Hepatocyte (in vitro differentiated cells): ENCODE measurements at regions not wholly inside any gene's neighbourhood (a gene's known extent, or its start where the extent isn't known, plus 50 kb on each side); places are given as distances from the start of the nearest gene placed in this dataset.

ENCODE experiments used
- EZH2 ChIP-seq: fragments of 200-600 bp; sonication (generic); IDR thresholded peaks from 2 replicates; pipeline ENCODE4 v1.6.1; 2016; ENCODE audit warnings: antibody characterized with exemption, mild to moderate bottlenecking, borderline replicate concordance
- EZH2phosphoT487 ChIP-seq: fragments of 200-600 bp; sonication (generic); IDR thresholded peaks from one replicate; pipeline ENCODE4 v1.6.1; 2018; ENCODE audit warnings: antibody characterized with exemption, mild to moderate bottlenecking, low read depth, moderate library complexity; ENCODE audit not compliant: unreplicated experiment, severe bottlenecking
- TF ChIP-seq, protein P1 (sequence below): fragments of 200-600 bp; sonication (generic); IDR thresholded peaks from 2 replicates; pipeline ENCODE4 v1.5.1; 2016; ENCODE audit warnings: antibody characterized with exemption, mild to moderate bottlenecking; ENCODE audit not compliant: poor library complexity

DNA sequence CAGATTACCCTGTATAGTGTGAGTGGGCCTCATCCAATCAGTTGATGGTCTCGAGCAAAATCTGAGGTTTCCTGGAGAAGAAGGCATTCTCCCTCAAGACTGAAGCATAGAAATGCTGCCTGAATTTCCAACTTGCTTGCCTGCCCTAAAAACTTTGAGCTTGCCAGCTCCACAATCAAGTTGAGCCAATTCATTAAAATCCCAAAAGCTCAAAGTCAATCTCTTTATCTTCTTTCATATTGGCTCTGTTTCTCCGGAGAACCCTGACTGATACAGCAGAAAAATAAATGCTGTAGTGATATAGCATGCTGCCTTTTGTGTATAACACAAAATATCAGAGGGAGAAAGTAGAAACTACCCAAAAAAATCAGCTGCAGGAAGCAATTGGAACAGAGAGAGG is 72.5 kb upstream of the NMUR2 start:
- TF ChIP-seq, protein P1, sequence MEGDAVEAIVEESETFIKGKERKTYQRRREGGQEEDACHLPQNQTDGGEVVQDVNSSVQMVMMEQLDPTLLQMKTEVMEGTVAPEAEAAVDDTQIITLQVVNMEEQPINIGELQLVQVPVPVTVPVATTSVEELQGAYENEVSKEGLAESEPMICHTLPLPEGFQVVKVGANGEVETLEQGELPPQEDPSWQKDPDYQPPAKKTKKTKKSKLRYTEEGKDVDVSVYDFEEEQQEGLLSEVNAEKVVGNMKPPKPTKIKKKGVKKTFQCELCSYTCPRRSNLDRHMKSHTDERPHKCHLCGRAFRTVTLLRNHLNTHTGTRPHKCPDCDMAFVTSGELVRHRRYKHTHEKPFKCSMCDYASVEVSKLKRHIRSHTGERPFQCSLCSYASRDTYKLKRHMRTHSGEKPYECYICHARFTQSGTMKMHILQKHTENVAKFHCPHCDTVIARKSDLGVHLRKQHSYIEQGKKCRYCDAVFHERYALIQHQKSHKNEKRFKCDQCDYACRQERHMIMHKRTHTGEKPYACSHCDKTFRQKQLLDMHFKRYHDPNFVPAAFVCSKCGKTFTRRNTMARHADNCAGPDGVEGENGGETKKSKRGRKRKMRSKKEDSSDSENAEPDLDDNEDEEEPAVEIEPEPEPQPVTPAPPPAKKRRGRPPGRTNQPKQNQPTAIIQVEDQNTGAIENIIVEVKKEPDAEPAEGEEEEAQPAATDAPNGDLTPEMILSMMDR, result no peak
- no peak for TF ChIP-seq EZH2phosphoT487
- TF ChIP-seq EZH2, result no peak
